ENCODE measurements at regions not wholly inside any gene's neighbourhood (a gene's known extent, or its start where the extent isn't known, plus 50 kb on each side); places are given as distances from the start of the nearest gene placed in this dataset.
A peak's percentile ranks its signal among the peaks of the same experiment; 100 is the strongest.

GRCh38 chr18:8959551-8960135, 142.9 kb upstream of the NDUFV2 start:
- H3K9ac ChIP-seq (ENCODE audit: low read depth in 1 of 2, low read length in 2 of 2), result no peak overlapping the region
- peak overlapping the region; percentile 36 to 69 for H3K27ac ChIP-seq (ENCODE audit: low read depth in 1 of 2, low read length in 2 of 2)
- 32% methylated on average over 8 of the region's 8 CpGs for WGBS
- no peak for DNase-seq (ENCODE audit: low spot score)
- no peaks in the 10 kb centered on the region for H3K27me3 ChIP-seq (ENCODE audit: control insufficient read depth in 4 of 4, insufficient read depth in 4 of 4, low read length in 3 of 4)
- no peaks in the 10 kb centered on the region for H3K9me3 ChIP-seq (ENCODE audit: control insufficient read depth in 4 of 4, low read length in 3 of 4)
- no peak overlapping the region for H3K4me3 ChIP-seq (ENCODE audit: low read depth in 1 of 3, low read length in 3 of 3)
- TF ChIP-seq, protein P1, sequence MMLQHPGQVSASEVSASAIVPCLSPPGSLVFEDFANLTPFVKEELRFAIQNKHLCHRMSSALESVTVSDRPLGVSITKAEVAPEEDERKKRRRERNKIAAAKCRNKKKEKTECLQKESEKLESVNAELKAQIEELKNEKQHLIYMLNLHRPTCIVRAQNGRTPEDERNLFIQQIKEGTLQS (IDR thresholded peaks at IDR 0.05), result no peak
- TF ChIP-seq MAX (IDR thresholded peaks at IDR 0.05) (peak; percentile 50), NR2F2 (IDR thresholded peaks at IDR 0.05) (peak; percentile 43), FOXA2 (IDR thresholded peaks at IDR 0.05) (peak; percentile 43), HNF4G (IDR thresholded peaks at IDR 0.05) (peak; percentile 19), YY1 (IDR thresholded peaks at IDR 0.05) (peak; percentile 14), SP1 (IDR thresholded peaks at IDR 0.05) (peak; percentile 62), GABPA (IDR thresholded peaks at IDR 0.05 in 1 of 2, conservative IDR thresholded peaks at IDR 0.05 in 1 of 2) (no peak), EGR1 (IDR thresholded peaks at IDR 0.05; ENCODE audit: low read depth in 2 of 2) (peak in 1 of 2 donors; percentile 32), RXRA (IDR thresholded peaks at IDR 0.05) (peak; percentile 33 to 72), HNF4A (conservative IDR thresholded peaks at IDR 0.05) (peak; percentile 73 to 75), JUND (IDR thresholded peaks at IDR 0.05) (peak; percentile 67 to 81), FOXA1 (IDR thresholded peaks at IDR 0.05) (no peak), RAD21 (IDR thresholded peaks at IDR 0.05) (no peak), CTCF (IDR thresholded peaks at IDR 0.05; ENCODE audit: low read depth, low read length, missing input control) (no peak), TAF1 (conservative IDR thresholded peaks at IDR 0.05) (peak; percentile 29)
- TF ChIP-seq, protein P2, sequence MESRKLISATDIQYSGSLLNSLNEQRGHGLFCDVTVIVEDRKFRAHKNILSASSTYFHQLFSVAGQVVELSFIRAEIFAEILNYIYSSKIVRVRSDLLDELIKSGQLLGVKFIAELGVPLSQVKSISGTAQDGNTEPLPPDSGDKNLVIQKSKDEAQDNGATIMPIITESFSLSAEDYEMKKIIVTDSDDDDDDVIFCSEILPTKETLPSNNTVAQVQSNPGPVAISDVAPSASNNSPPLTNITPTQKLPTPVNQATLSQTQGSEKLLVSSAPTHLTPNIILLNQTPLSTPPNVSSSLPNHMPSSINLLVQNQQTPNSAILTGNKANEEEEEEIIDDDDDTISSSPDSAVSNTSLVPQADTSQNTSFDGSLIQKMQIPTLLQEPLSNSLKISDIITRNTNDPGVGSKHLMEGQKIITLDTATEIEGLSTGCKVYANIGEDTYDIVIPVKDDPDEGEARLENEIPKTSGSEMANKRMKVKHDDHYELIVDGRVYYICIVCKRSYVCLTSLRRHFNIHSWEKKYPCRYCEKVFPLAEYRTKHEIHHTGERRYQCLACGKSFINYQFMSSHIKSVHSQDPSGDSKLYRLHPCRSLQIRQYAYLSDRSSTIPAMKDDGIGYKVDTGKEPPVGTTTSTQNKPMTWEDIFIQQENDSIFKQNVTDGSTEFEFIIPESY (IDR thresholded peaks at IDR 0.05), result no peak
- TF ChIP-seq, protein P3, sequence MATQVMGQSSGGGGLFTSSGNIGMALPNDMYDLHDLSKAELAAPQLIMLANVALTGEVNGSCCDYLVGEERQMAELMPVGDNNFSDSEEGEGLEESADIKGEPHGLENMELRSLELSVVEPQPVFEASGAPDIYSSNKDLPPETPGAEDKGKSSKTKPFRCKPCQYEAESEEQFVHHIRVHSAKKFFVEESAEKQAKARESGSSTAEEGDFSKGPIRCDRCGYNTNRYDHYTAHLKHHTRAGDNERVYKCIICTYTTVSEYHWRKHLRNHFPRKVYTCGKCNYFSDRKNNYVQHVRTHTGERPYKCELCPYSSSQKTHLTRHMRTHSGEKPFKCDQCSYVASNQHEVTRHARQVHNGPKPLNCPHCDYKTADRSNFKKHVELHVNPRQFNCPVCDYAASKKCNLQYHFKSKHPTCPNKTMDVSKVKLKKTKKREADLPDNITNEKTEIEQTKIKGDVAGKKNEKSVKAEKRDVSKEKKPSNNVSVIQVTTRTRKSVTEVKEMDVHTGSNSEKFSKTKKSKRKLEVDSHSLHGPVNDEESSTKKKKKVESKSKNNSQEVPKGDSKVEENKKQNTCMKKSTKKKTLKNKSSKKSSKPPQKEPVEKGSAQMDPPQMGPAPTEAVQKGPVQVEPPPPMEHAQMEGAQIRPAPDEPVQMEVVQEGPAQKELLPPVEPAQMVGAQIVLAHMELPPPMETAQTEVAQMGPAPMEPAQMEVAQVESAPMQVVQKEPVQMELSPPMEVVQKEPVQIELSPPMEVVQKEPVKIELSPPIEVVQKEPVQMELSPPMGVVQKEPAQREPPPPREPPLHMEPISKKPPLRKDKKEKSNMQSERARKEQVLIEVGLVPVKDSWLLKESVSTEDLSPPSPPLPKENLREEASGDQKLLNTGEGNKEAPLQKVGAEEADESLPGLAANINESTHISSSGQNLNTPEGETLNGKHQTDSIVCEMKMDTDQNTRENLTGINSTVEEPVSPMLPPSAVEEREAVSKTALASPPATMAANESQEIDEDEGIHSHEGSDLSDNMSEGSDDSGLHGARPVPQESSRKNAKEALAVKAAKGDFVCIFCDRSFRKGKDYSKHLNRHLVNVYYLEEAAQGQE (IDR thresholded peaks at IDR 0.05), result peak; percentile 52
- H3K36me3 ChIP-seq (ENCODE audit: control insufficient read depth in 4 of 4, insufficient read depth in 3 of 4, low read depth in 1 of 4, low read length in 3 of 4), result no peaks in the 10 kb centered on the region
- peaks cover 10 to 25% (median 22%) of the 10 kb centered on the region in 4 donors for H3K4me1 ChIP-seq (ENCODE audit: control insufficient read depth in 4 of 4, insufficient read depth in 4 of 4, low read length in 3 of 4)
